ENCODE measurements at regions not wholly inside any gene's neighbourhood (a gene's known extent, or its start where the extent isn't known, plus 50 kb on each side); places are given as distances from the start of the nearest gene placed in this dataset.

DNA sequence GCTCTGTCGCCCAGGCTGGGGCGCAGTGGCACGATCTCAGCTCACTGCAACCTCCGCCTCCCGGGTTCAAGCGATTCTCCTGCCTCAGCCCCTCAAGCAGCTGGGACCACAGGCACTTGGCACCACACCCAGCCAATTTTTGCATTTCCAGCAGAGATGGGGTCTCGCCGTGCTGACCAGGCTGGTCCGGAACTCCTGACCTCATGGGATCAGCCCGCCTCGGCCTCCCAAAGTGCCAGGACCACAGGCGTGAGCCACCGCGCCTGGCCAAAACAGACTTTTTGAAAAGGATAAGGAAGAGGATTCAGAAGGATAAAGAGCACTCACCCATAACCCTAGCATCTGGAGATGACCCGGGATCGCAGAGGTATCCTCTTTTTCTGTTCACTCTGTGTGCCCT lies 224.5 kb upstream of the AGTR2 start:
- H3K36me3 ChIP-seq: no peaks in the 10 kb centered on the region
- DNase-seq: no peak
- H3K9me3 ChIP-seq: no peaks in the 10 kb centered on the region
- no peaks in the 10 kb centered on the region; the same call in none of the 2 replicates for H3K4me1 ChIP-seq
- H3K27me3 ChIP-seq: no peaks in the 10 kb centered on the region
- no peak overlapping the region for H3K4me3 ChIP-seq (ENCODE audit: low read depth, low read length)
- no peak for TF ChIP-seq CTCF (IDR thresholded peaks at IDR 0.05; ENCODE audit: low read depth, low read length)

- Histone ChIP-seq H3K9me3 (no peaks in the 10 kb centered on the region), H3K4me3 (ENCODE audit: low read depth, low read length) (no peak overlapping the region), H3K36me3 (no peaks in the 10 kb centered on the region), H3K27me3 (no peaks in the 10 kb centered on the region), H3K4me1 (no peaks in the 10 kb centered on the region; the same call in 1 of the 2 replicates)
- DNase-seq: peak; percentile 23
- TF ChIP-seq CTCF (IDR thresholded peaks at IDR 0.05; ENCODE audit: low read depth, low read length): peak; percentile 44
These were observed 222.3 kb upstream of the AGTR2 start for GRCh38 chrX:115948018-115948923.

DNA sequence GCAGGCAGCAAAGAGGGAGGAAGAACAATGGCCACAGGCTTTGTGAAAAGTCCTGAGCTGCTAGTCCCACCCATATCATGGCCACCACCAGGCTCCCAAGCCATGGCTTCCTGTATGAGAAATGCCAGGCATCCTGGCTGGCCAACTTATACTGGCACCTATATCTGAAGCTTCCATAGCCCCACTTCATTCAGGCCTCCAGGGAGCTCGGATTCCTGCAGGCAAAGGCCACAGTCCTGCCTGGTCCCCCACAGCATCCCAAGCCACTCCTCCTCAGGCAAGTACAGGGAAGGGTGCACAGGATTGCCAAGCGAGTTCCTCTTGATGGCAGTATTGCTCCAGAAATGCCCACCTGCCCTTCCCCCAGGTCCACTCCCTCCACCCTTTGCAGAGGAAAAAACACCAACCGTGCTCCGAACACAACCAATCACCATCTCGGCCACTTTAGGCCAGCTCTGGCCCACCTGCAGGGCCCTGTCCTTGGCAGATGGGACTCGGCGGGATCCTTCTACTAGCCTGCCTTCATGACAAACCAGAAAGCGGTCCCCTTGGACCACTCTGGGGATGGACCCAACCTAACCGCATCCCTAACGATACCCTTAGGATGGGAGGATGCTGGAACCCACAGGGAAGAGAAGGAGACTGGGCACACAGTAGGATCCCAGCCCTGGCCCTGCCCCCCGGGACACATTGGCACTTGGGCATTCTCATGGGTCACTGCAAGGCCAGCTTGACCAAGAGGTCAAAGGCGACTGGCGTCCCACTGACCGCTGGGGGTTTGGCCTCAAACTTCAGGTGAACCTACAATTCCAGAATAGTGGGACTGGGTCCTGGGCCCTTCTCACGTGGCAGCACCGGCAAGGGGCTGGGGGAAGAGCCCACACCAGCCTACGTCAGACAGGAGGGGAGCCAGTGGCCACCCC lies 220.4 kb upstream of the AGTR2 start:
- no peaks in the 10 kb centered on the region; the same call in 1 of the 2 replicates for H3K4me1 ChIP-seq
- H3K9me3 ChIP-seq: no peaks in the 10 kb centered on the region
- H3K4me3 ChIP-seq (ENCODE audit: low read depth, low read length): no peak overlapping the region
- no peaks in the 10 kb centered on the region for H3K27me3 ChIP-seq
- peak; percentile 40 for TF ChIP-seq CTCF (IDR thresholded peaks at IDR 0.05; ENCODE audit: low read depth, low read length)
- peak; percentile 56 for DNase-seq
- H3K36me3 ChIP-seq: no peaks in the 10 kb centered on the region

GRCh38 chrX:115952417-115953092 lies 218.0 kb upstream of the AGTR2 start:
- H3K4me1 ChIP-seq: no peaks in the 10 kb centered on the region; the same call in 1 of the 2 replicates
- no peak overlapping the region for H3K4me3 ChIP-seq (ENCODE audit: low read depth, low read length)
- TF ChIP-seq CTCF (IDR thresholded peaks at IDR 0.05; ENCODE audit: low read depth, low read length): peak; percentile 54
- peak; percentile 59 for DNase-seq
- no peaks in the 10 kb centered on the region for H3K36me3 ChIP-seq
- H3K27me3 ChIP-seq: no peaks in the 10 kb centered on the region
- H3K9me3 ChIP-seq: no peaks in the 10 kb centered on the region

GRCh38 chrX:115957862-115958490 lies 212.6 kb upstream of the AGTR2 start:
- Histone ChIP-seq H3K9me3 (no peaks in the 10 kb centered on the region), H3K27me3 (no peaks in the 10 kb centered on the region), H3K36me3 (no peaks in the 10 kb centered on the region), H3K4me3 (ENCODE audit: low read depth, low read length) (no peak overlapping the region), H3K4me1 (peaks cover 10% of the 10 kb centered on the region)
- TF ChIP-seq CTCF (IDR thresholded peaks at IDR 0.05; ENCODE audit: low read depth, low read length): peak; percentile 48
- DNase-seq: peak; percentile 40
